ENCODE measurements at regions not wholly inside any gene's neighbourhood (a gene's known extent, or its start where the extent isn't known, plus 50 kb on each side); places are given as distances from the start of the nearest gene placed in this dataset.

- no peak for TF ChIP-seq CTCF (IDR thresholded peaks at IDR 0.05)
- H3K27me3 ChIP-seq (ENCODE audit: control insufficient read depth in 2 of 2, insufficient read depth in 2 of 2, low read length in 2 of 2) = no peaks in the 10 kb centered on the region
- H3K4me3 Mint-ChIP-seq = no peak overlapping the region
- H3K36me3 Mint-ChIP-seq = no peaks in the 10 kb centered on the region
- H3K27ac ChIP-seq (ENCODE audit: low read depth in 1 of 2, low read length in 2 of 2) = no peak overlapping the region
- no peaks in the 10 kb centered on the region for H3K36me3 ChIP-seq (replicated peaks in 1 of 2; ENCODE audit: control insufficient read depth in 1 of 2, insufficient read depth in 2 of 2, low read length in 2 of 2)
- H4K20me1 ChIP-seq (ENCODE audit: insufficient read depth, low read length) = no peaks in the 10 kb centered on the region
- no peaks in the 10 kb centered on the region for H3K4me1 ChIP-seq (ENCODE audit: control insufficient read depth in 1 of 2, insufficient read depth in 2 of 2, low read length in 2 of 2)
- no peak overlapping the region for H3K27ac Mint-ChIP-seq
- no peaks in the 10 kb centered on the region for H3K27me3 Mint-ChIP-seq (ENCODE audit: low read depth in 3 of 3)
- H3K4me2 ChIP-seq (replicated peaks; ENCODE audit: extremely low read depth, low read length, poor library complexity, severe bottlenecking) = no peak overlapping the region
- no peak overlapping the region for H2AFZ ChIP-seq (ENCODE audit: insufficient read depth, low read depth, low read length, poor library complexity, severe bottlenecking)
- H3K4me1 Mint-ChIP-seq = no peaks in the 10 kb centered on the region
- peaks cover 0 to 5% (median 2%) of the 10 kb centered on the region in 7 donors for H3K9me3 Mint-ChIP-seq
- intact Hi-C loops (cut with micrococcal nuclease) = no loop called here
- H3K4me3 ChIP-seq (replicated peaks in 1 of 3; ENCODE audit: low read depth in 2 of 3, low read length in 3 of 3) = no peak overlapping the region
- no peak for DNase-seq
- no peaks in the 10 kb centered on the region for H3K79me2 ChIP-seq (ENCODE audit: insufficient read depth, low read length)
- no peaks in the 10 kb centered on the region for H3K9me3 ChIP-seq (replicated peaks in 1 of 2; ENCODE audit: control insufficient read depth in 1 of 2, insufficient read depth in 1 of 2, low read length in 2 of 2)
- H3K9ac ChIP-seq (ENCODE audit: insufficient read depth, low read length, poor library complexity, severe bottlenecking) = no peak overlapping the region
Observed at GRCh38 chr1:208835781-208836180, 591.6 kb upstream of the PLXNA2 start.

GRCh38 chr1:208837242-208837641 lies 593.1 kb upstream of the PLXNA2 start:
- no peak for DNase-seq
- Histone ChIP-seq H3K4me2 (replicated peaks; ENCODE audit: extremely low read depth, low read length, poor library complexity, severe bottlenecking) (no peak overlapping the region), H3K27me3 (ENCODE audit: control insufficient read depth in 2 of 2, insufficient read depth in 2 of 2, low read length in 2 of 2) (no peaks in the 10 kb centered on the region), H2AFZ (ENCODE audit: insufficient read depth, low read depth, low read length, poor library complexity, severe bottlenecking) (no peak overlapping the region), H3K79me2 (ENCODE audit: insufficient read depth, low read length) (no peaks in the 10 kb centered on the region), H3K4me1 (ENCODE audit: control insufficient read depth in 1 of 2, insufficient read depth in 2 of 2, low read length in 2 of 2) (no peaks in the 10 kb centered on the region), H3K27ac (ENCODE audit: low read depth in 1 of 2, low read length in 2 of 2) (no peak overlapping the region), H4K20me1 (ENCODE audit: insufficient read depth, low read length) (no peaks in the 10 kb centered on the region), H3K9ac (ENCODE audit: insufficient read depth, low read length, poor library complexity, severe bottlenecking) (no peak overlapping the region), H3K36me3 (replicated peaks in 1 of 2; ENCODE audit: control insufficient read depth in 1 of 2, insufficient read depth in 2 of 2, low read length in 2 of 2) (no peaks in the 10 kb centered on the region), H3K9me3 (replicated peaks in 1 of 2; ENCODE audit: control insufficient read depth in 1 of 2, insufficient read depth in 1 of 2, low read length in 2 of 2) (no peaks in the 10 kb centered on the region), H3K4me3 (replicated peaks in 1 of 3; ENCODE audit: low read depth in 2 of 3, low read length in 3 of 3) (no peak overlapping the region)
- TF ChIP-seq CTCF (IDR thresholded peaks at IDR 0.05) = no peak
- H3K27me3 Mint-ChIP-seq (ENCODE audit: low read depth in 3 of 3) = no peaks in the 10 kb centered on the region
- no peaks in the 10 kb centered on the region for H3K36me3 Mint-ChIP-seq
- H3K4me3 Mint-ChIP-seq = no peak overlapping the region
- intact Hi-C loops (cut with micrococcal nuclease) = no loop called here
- H3K9me3 Mint-ChIP-seq = peaks cover 0 to 15% (median 4%) of the 10 kb centered on the region in 7 donors
- no peaks in the 10 kb centered on the region for H3K4me1 Mint-ChIP-seq
- H3K27ac Mint-ChIP-seq = peak overlapping the region in 1 of 7 donors; percentile 2
